ENCODE measurements at regions not wholly inside any gene's neighbourhood (a gene's known extent, or its start where the extent isn't known, plus 50 kb on each side); places are given as distances from the start of the nearest gene placed in this dataset.

GRCh38 chr11:42598341-42598740, 713.5 kb upstream of the API5 start:
- H3K79me2 ChIP-seq (ENCODE audit: low read length) = no peaks in the 10 kb centered on the region
- no peaks in the 10 kb centered on the region for H3K36me3 ChIP-seq (replicated peaks; ENCODE audit: insufficient read depth, low read length)
- no peak for DNase-seq

DNA sequence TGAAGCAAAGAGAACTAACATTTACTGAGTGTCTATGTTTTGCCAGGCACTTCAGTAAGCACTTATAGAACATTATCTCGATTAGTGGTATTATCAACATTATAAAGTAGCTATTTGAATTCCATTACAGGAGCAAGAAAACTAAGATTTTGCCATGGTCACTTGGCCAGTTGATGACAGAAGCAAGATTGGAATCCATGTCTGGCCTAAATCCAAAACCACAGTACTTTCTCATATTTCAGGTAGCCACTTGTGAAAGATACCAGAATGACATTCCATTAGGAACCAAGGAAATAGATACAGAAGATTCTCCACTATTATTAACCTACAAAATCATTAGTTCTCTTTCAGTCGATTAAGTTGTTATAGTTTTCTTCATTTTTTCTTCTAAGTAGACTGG, 691.0 kb upstream of the API5 start:
- no peaks in the 10 kb centered on the region for H3F3A ChIP-seq (ENCODE audit: insufficient read depth, low read length)
- H3K27me3 ChIP-seq (replicated peaks; ENCODE audit: insufficient read depth, low read length) = no peaks in the 10 kb centered on the region
- no peaks in the 10 kb centered on the region for H3K9me3 ChIP-seq (replicated peaks; ENCODE audit: insufficient read depth, low read length)
- no peak for DNase-seq
- H3K9me2 ChIP-seq (replicated peaks; ENCODE audit: insufficient read depth, low read length) = no peaks in the 10 kb centered on the region
- no peak overlapping the region for H3K27ac ChIP-seq (ENCODE audit: low read length)
- H3K79me2 ChIP-seq (ENCODE audit: low read length) = no peaks in the 10 kb centered on the region
- no peaks in the 10 kb centered on the region for H4K20me1 ChIP-seq (ENCODE audit: insufficient read depth, low read length)
- TF ChIP-seq, protein P1, sequence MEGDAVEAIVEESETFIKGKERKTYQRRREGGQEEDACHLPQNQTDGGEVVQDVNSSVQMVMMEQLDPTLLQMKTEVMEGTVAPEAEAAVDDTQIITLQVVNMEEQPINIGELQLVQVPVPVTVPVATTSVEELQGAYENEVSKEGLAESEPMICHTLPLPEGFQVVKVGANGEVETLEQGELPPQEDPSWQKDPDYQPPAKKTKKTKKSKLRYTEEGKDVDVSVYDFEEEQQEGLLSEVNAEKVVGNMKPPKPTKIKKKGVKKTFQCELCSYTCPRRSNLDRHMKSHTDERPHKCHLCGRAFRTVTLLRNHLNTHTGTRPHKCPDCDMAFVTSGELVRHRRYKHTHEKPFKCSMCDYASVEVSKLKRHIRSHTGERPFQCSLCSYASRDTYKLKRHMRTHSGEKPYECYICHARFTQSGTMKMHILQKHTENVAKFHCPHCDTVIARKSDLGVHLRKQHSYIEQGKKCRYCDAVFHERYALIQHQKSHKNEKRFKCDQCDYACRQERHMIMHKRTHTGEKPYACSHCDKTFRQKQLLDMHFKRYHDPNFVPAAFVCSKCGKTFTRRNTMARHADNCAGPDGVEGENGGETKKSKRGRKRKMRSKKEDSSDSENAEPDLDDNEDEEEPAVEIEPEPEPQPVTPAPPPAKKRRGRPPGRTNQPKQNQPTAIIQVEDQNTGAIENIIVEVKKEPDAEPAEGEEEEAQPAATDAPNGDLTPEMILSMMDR (IDR thresholded peaks at IDR 0.05; ENCODE audit: low read length) = no peak
- H2AFZ ChIP-seq (ENCODE audit: low read length) = no peak overlapping the region
- no peaks in the 10 kb centered on the region for H3K4me1 ChIP-seq (ENCODE audit: low read length)
- H3K36me3 ChIP-seq (replicated peaks; ENCODE audit: insufficient read depth, low read length) = no peaks in the 10 kb centered on the region
- H3K4me2 ChIP-seq (ENCODE audit: low read depth, low read length) = no peak overlapping the region
- no peak overlapping the region for H3K9ac ChIP-seq (ENCODE audit: low read length)
- H3K4me3 ChIP-seq (ENCODE audit: low read length) = no peak overlapping the region

More at GRCh38 chr11:42598341-42598740, 713.5 kb upstream of the API5 start:
- Histone ChIP-seq H4K20me1 (ENCODE audit: insufficient read depth, low read length) (no peaks in the 10 kb centered on the region), H3K27ac (ENCODE audit: low read length) (no peak overlapping the region), H3K27me3 (replicated peaks; ENCODE audit: insufficient read depth, low read length) (no peaks in the 10 kb centered on the region), H3K9ac (ENCODE audit: low read length) (no peak overlapping the region), H3K9me3 (replicated peaks; ENCODE audit: insufficient read depth, low read length) (no peaks in the 10 kb centered on the region), H3K4me1 (ENCODE audit: low read length) (no peaks in the 10 kb centered on the region), H3K4me2 (ENCODE audit: low read depth, low read length) (no peak overlapping the region), H3K9me2 (replicated peaks; ENCODE audit: insufficient read depth, low read length) (no peaks in the 10 kb centered on the region), H3F3A (ENCODE audit: insufficient read depth, low read length) (no peaks in the 10 kb centered on the region), H3K4me3 (ENCODE audit: low read length) (no peak overlapping the region), H2AFZ (ENCODE audit: low read length) (no peak overlapping the region)
- no peak for TF ChIP-seq EZH2 (optimal IDR thresholded peaks at IDR 0.05; ENCODE audit: low read depth, low read length)
- TF ChIP-seq EZH2phosphoT487 (IDR thresholded peaks at IDR 0.05; ENCODE audit: low read length) = no peak
- TF ChIP-seq, protein P1 (IDR thresholded peaks at IDR 0.05; ENCODE audit: low read length) = no peak

- Histone ChIP-seq H3F3A (ENCODE audit: insufficient read depth, low read length) (no peaks in the 10 kb centered on the region), H3K4me2 (ENCODE audit: low read depth, low read length) (no peak overlapping the region), H3K27me3 (replicated peaks; ENCODE audit: insufficient read depth, low read length) (no peaks in the 10 kb centered on the region), H3K27ac (ENCODE audit: low read length) (no peak overlapping the region), H4K20me1 (ENCODE audit: insufficient read depth, low read length) (no peaks in the 10 kb centered on the region), H3K9me3 (replicated peaks; ENCODE audit: insufficient read depth, low read length) (no peaks in the 10 kb centered on the region), H3K36me3 (replicated peaks; ENCODE audit: insufficient read depth, low read length) (no peaks in the 10 kb centered on the region), H2AFZ (ENCODE audit: low read length) (no peak overlapping the region), H3K79me2 (ENCODE audit: low read length) (no peaks in the 10 kb centered on the region), H3K9ac (ENCODE audit: low read length) (no peak overlapping the region), H3K4me1 (ENCODE audit: low read length) (no peaks in the 10 kb centered on the region), H3K4me3 (ENCODE audit: low read length) (no peak overlapping the region), H3K9me2 (replicated peaks; ENCODE audit: insufficient read depth, low read length) (no peaks in the 10 kb centered on the region; the same call in 1 of the 2 replicates)
- TF ChIP-seq EZH2phosphoT487 (IDR thresholded peaks at IDR 0.05; ENCODE audit: low read length) = no peak
- TF ChIP-seq EZH2 (optimal IDR thresholded peaks at IDR 0.05; ENCODE audit: low read depth, low read length) = no peak
- TF ChIP-seq, protein P1 (IDR thresholded peaks at IDR 0.05; ENCODE audit: low read length) = no peak
- DNase-seq = no peak
Observed at GRCh38 chr11:42625757-42626665, 685.8 kb upstream of the API5 start.

All from MM.1S (cell line).